GM12878 (cell line): ENCODE measurements at regions not wholly inside any gene's neighbourhood (a gene's known extent, or its start where the extent isn't known, plus 50 kb on each side); places are given as distances from the start of the nearest gene placed in this dataset.

Experiments
- CTCF ChIP-seq, 3 experiments: IDR thresholded peaks in 2 of 3; conservative IDR thresholded peaks in 1 of 3; 2 replicates each; pipeline ENCODE4 v1.5.1; 2011; ENCODE audit warnings: low read depth in 3 of 3, low read length in 3 of 3, mild to moderate bottlenecking in 3 of 3, control low read depth in 2 of 3, moderate library complexity in 2 of 3, inconsistent platforms in 1 of 3, mixed read lengths in 1 of 3; ENCODE audit not compliant: control insufficient read depth in 2 of 3, insufficient read depth in 1 of 3; ENCODE audit errors: extremely low read depth in 1 of 3
- NR2C2 ChIP-seq: IDR thresholded peaks from 2 replicates; pipeline ENCODE4 v1.6.1; 2011; ENCODE audit warnings: borderline replicate concordance, low read depth; ENCODE audit not compliant: control insufficient read depth, insufficient read length
- TF ChIP-seq, protein P1 (sequence below): IDR thresholded peaks from 2 replicates; pipeline ENCODE4 v1.6.1; 2011; ENCODE audit warnings: borderline replicate concordance, low read depth, mild to moderate bottlenecking, moderate library complexity, mixed read lengths, low read length; ENCODE audit not compliant: insufficient read depth; ENCODE audit errors: extremely low read length

GRCh38 chr13:99051768-99052455, 74.0 kb upstream of the DOCK9 start:
- TF ChIP-seq CTCF (IDR thresholded peaks at IDR 0.05 in 2 of 3, conservative IDR thresholded peaks at IDR 0.05 in 1 of 3; ENCODE audit: control insufficient read depth in 2 of 3, extremely low read depth in 1 of 3, insufficient read depth in 1 of 3, low read depth in 3 of 3, low read length in 3 of 3) (no peak), NR2C2 (no peak)
- TF ChIP-seq, protein P1, sequence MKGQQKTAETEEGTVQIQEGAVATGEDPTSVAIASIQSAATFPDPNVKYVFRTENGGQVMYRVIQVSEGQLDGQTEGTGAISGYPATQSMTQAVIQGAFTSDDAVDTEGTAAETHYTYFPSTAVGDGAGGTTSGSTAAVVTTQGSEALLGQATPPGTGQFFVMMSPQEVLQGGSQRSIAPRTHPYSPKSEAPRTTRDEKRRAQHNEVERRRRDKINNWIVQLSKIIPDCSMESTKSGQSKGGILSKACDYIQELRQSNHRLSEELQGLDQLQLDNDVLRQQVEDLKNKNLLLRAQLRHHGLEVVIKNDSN: no peak
